ENCODE measurements at regions not wholly inside any gene's neighbourhood (a gene's known extent, or its start where the extent isn't known, plus 50 kb on each side); places are given as distances from the start of the nearest gene placed in this dataset.

- H3K9me3 ChIP-seq = no peaks in the 10 kb centered on the region
- no peaks in the 10 kb centered on the region for H3K4me1 ChIP-seq
- TF ChIP-seq CTCF (IDR thresholded peaks at IDR 0.05) = no peak
Observed at GRCh38 chr4:116531026-116531425, 554.4 kb downstream of the TRAM1L1 start.

GRCh38 chr4:116530048-116530447 is 555.3 kb downstream of the TRAM1L1 start:
- no peak overlapping the region for H3K27ac ChIP-seq

More at GRCh38 chr4:116531026-116531425, 554.4 kb downstream of the TRAM1L1 start:
- Histone ChIP-seq H3K27ac (no peak overlapping the region), H3K27me3 (no peaks in the 10 kb centered on the region), H3K4me3 (no peak overlapping the region), H3K36me3 (no peaks in the 10 kb centered on the region)
- no peak for DNase-seq (ENCODE audit: low spot score)

GRCh38 chr4:116529129-116529528 is 556.2 kb downstream of the TRAM1L1 start:
- TF ChIP-seq CTCF (IDR thresholded peaks at IDR 0.05) = no peak
- no peak overlapping the region for H3K4me3 ChIP-seq
- no peaks in the 10 kb centered on the region for H3K9me3 ChIP-seq
- H3K4me1 ChIP-seq = no peaks in the 10 kb centered on the region
- H3K27me3 ChIP-seq = no peaks in the 10 kb centered on the region
- H3K27ac ChIP-seq = no peak overlapping the region
- H3K36me3 ChIP-seq = no peaks in the 10 kb centered on the region
- no peak for DNase-seq (ENCODE audit: low spot score)

More at GRCh38 chr4:116530048-116530447, 555.3 kb downstream of the TRAM1L1 start:
- no peak for TF ChIP-seq CTCF (IDR thresholded peaks at IDR 0.05)
- H3K9me3 ChIP-seq = no peaks in the 10 kb centered on the region
- no peaks in the 10 kb centered on the region for H3K27me3 ChIP-seq
- no peak overlapping the region for H3K4me3 ChIP-seq
- no peaks in the 10 kb centered on the region for H3K36me3 ChIP-seq
- no peaks in the 10 kb centered on the region for H3K4me1 ChIP-seq
- DNase-seq (ENCODE audit: low spot score) = no peak

GRCh38 chr4:116522922-116523321 is 562.5 kb downstream of the TRAM1L1 start:
- Histone ChIP-seq H3K36me3 (no peaks in the 10 kb centered on the region), H3K27me3 (no peaks in the 10 kb centered on the region), H3K4me1 (no peaks in the 10 kb centered on the region), H3K9me3 (no peaks in the 10 kb centered on the region), H3K27ac (no peak overlapping the region), H3K4me3 (no peak overlapping the region)
- DNase-seq (ENCODE audit: low spot score) = no peak
- no peak for TF ChIP-seq CTCF (IDR thresholded peaks at IDR 0.05)

GRCh38 chr4:116520886-116521285 is 564.5 kb downstream of the TRAM1L1 start:
- H3K36me3 ChIP-seq = no peaks in the 10 kb centered on the region
- H3K9me3 ChIP-seq = no peaks in the 10 kb centered on the region
- H3K4me3 ChIP-seq = no peak overlapping the region
- no peak overlapping the region for H3K27ac ChIP-seq
- no peaks in the 10 kb centered on the region for H3K27me3 ChIP-seq
- no peak for TF ChIP-seq CTCF (IDR thresholded peaks at IDR 0.05)
- no peaks in the 10 kb centered on the region for H3K4me1 ChIP-seq
- DNase-seq (ENCODE audit: low spot score) = no peak

- no peaks in the 10 kb centered on the region for H3K4me1 ChIP-seq
- no peaks in the 10 kb centered on the region for H3K9me3 ChIP-seq
- no peaks in the 10 kb centered on the region for H3K27me3 ChIP-seq
- no peaks in the 10 kb centered on the region for H3K36me3 ChIP-seq
- DNase-seq (ENCODE audit: low spot score) = no peak
- no peak overlapping the region for H3K4me3 ChIP-seq
- H3K27ac ChIP-seq = no peak overlapping the region
- TF ChIP-seq CTCF (IDR thresholded peaks at IDR 0.05) = no peak
Observed at GRCh38 chr4:116516711-116517110, 568.7 kb downstream of the TRAM1L1 start.

All from right atrium auricular region (tissue), 2 donors.